AG08396 (cell line): ENCODE measurements at regions not wholly inside any gene's neighbourhood (a gene's known extent, or its start where the extent isn't known, plus 50 kb on each side); places are given as distances from the start of the nearest gene placed in this dataset.
A peak's percentile ranks its signal among the peaks of the same experiment; 100 is the strongest.
"Not testable (repeated sequence)": the region's sequence is repeated elsewhere in the genome, so short reads cannot be mapped to it uniquely, and the experiment has no call there.

Source experiments
- DNase-seq: peaks from one replicate; pipeline ENCODE4 v3.0.0; 2012; ENCODE audit warnings: low spot score, mixed read lengths

DNA sequence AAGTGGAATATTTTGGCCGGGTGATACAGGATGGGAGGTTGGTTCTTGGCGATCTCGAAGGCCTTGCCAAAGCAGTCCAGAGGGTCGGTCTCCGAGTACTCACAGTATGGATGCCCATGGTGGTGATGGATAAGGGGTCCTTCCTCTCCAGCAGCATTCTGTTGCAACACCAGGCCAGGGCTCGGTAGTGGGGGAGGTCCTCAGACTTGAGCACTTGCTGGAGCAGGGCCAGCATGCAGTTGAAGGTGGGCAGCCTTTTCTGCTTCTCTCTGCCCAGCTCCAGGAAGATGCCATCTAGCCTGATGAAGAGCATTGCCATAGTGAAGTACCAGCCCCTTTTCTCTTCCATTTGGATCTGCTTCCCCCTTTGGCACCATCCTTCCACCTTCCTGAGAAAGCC lies 99.4 kb upstream of the MCHR2 start:
- DNase-seq, result no peak

DNA sequence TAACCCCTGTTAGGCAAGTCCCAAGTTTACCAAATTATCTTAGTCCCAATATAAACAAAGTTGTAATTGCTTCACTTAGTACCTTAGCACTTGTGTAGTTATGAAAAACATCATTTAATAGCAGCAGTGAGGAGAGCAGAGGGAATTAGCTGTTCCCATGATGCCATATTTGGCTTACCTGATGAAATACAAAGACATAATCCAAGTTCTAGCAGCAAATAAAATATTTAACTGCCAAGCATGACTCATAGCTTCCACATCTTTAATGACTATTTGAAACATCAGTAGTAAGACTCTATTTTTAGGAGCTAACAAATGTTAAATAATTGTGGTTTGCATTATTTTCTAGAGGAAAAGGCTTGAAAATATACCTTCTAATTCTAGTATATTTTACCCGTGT lies 94.0 kb upstream of the MCHR2 start:
- no peak for DNase-seq

DNA sequence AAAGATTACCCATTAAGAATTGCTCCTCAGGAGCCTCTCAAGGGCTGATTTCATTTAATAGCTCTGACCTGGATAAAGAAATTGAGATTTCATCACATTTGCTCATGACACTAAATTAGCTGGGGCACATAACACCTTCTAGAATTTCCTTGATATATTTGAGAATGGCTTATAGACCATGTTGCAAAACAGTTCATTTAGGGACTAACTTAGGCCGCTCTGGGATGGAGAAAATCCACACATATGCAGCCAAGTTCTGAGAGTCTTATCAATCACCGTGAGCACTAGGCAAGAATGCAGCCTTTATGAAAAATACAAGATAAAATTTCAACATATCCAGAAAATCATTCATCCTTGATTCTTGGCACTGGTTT lies 91.0 kb upstream of the MCHR2 start:
- DNase-seq, result no peak

DNA sequence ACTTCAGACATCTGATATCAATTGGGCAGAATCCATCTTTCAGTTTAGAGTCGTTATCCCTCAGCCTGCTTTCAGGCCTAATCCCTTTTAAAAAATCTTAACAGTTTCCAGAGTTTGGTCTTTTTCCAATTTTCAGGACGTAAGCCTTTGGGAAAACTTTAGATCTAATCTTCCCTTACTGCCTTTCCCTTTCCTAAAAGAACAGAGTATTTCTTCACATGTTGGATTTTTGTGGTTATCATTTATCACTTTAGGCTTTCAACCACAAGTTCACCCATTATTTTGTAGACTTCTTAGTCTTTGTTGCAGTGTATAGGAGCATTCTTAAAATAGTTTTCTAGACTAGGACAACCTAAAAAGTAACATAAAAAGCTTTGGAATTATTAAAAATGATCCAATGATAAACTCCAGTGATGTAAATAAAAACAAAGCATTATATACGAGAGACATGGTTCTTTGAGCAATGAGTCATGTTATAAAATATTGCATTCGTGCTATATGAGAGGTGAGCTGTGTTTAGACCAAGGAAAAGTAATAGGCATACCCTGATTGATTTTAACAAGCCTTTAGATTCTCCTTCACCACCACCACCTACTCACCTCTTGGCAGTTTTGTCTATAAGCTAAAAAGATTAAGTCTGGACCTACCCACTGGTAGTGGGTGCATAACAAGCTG lies 90.4 kb upstream of the MCHR2 start:
- no peak for DNase-seq

- DNase-seq, result peak; percentile 15
Measured at GRCh38 chr6:100078509-100078908, 84.5 kb upstream of the MCHR2 start.

DNA sequence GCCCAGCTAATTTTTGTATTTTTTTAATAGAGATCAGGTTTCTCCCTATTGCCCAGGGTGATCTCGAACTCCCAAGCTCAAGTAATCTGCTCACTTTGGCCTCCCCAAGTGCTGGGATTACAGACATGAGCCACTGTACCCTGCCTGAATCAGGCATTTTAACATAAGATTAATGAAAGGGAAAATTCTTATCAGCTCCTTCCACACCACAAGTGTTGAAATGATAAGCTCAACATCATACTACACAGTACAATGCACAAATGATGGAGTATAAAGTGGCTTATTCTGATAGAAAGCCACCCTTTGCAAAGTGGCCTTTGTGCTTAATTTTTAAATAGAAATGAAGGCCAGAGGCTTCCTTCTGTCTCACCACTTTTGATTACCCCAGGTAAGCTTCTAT lies 71.3 kb upstream of the MCHR2 start:
- no peak for DNase-seq

GRCh38 chr6:100062621-100063020 lies 68.6 kb upstream of the MCHR2 start:
- no peak for DNase-seq

- no peak for DNase-seq
Measured at GRCh38 chr6:100057941-100058340, 63.9 kb upstream of the MCHR2 start.

GRCh38 chr6:100050550-100050949 lies 56.5 kb upstream of the MCHR2 start:
- no peak for DNase-seq

- not testable (repeated sequence) for DNase-seq
Measured at GRCh38 chr6:100043961-100044360, 49.9 kb upstream of the MCHR2 start.
